RWPE1 (cell line): ENCODE measurements at regions not wholly inside any gene's neighbourhood (a gene's known extent, or its start where the extent isn't known, plus 50 kb on each side); places are given as distances from the start of the nearest gene placed in this dataset.
"Not testable (repeated sequence)": the region's sequence is repeated elsewhere in the genome, so short reads cannot be mapped to it uniquely, and the experiment has no call there.

Experiments used
- CTCF ChIA-PET: fragments of 350-600 bp; sonication (Branson Sonifier 250); formaldehyde crosslinking; extraction: SDS; loops from one replicate; lab custom pipeline; 2021; lab: Yijun Ruan, JAX
- POLR2A ChIA-PET: fragments of 400-600 bp; formaldehyde crosslinking; extraction: SDS; loops from one replicate; lab custom pipeline; 2020; ENCODE audit warnings: antibody characterized with exemption; ENCODE audit not compliant: low non-redundant PET; lab: Yijun Ruan, JAX
- DNase-seq: peaks from one replicate; pipeline ENCODE4 v3.0.0; 2012; ENCODE audit warnings: low spot score
- H3K27ac ChIP-seq: fragments of 450-650 bp; 2 replicates; pipeline ENCODE4 v1.5.1; 2017
- CTCF ChIP-seq: fragments of 450-650 bp; conservative IDR thresholded peaks from 2 replicates; pipeline ENCODE4 v1.5.1; 2017; ENCODE audit warnings: low read depth, mild to moderate bottlenecking

- TF ChIP-seq CTCF: no peak
- no peak for DNase-seq
- POLR2A ChIA-PET: no interaction called here
- H3K27ac ChIP-seq: no peak overlapping the region
- CTCF ChIA-PET: no interaction called here
Observed at GRCh38 chr3:89955156-89955555, 847.7 kb downstream of the EPHA3 start.

GRCh38 chr3:89957451-89957850 lies 850.0 kb downstream of the EPHA3 start:
- ChIA-PET CTCF (no interaction called here), POLR2A (no interaction called here)
- H3K27ac ChIP-seq: no peak overlapping the region
- no peak for DNase-seq
- TF ChIP-seq CTCF: no peak

- CTCF ChIA-PET, H3K27ac ChIP-seq, POLR2A ChIA-PET, DNase-seq: not testable (repeated sequence)
Observed at GRCh38 chr3:89958163-89958562, 850.7 kb downstream of the EPHA3 start.

- CTCF ChIA-PET: no interaction called here
- no peak overlapping the region for H3K27ac ChIP-seq
- no peak for TF ChIP-seq CTCF
- POLR2A ChIA-PET: no interaction called here
- DNase-seq: no peak
Observed at GRCh38 chr3:89964347-89964746, 856.9 kb downstream of the EPHA3 start.

- DNase-seq: no peak
- ChIA-PET POLR2A (no interaction called here), CTCF (no interaction called here)
- TF ChIP-seq CTCF: no peak
- H3K27ac ChIP-seq: no peak overlapping the region
Observed at GRCh38 chr3:89966877-89967665, 859.6 kb downstream of the EPHA3 start.

- POLR2A ChIA-PET: no interaction called here
- CTCF ChIA-PET: no interaction called here
- H3K27ac ChIP-seq: no peak overlapping the region
- no peak for TF ChIP-seq CTCF
- no peak for DNase-seq
Observed at GRCh38 chr3:89971329-89971728, 863.9 kb downstream of the EPHA3 start.

GRCh38 chr3:89973156-89973555 lies 865.7 kb downstream of the EPHA3 start:
- ChIA-PET CTCF (no interaction called here), POLR2A (no interaction called here)
- DNase-seq: no peak
- no peak for TF ChIP-seq CTCF
- H3K27ac ChIP-seq: no peak overlapping the region
